ENCODE measurements at regions not wholly inside any gene's neighbourhood (a gene's known extent, or its start where the extent isn't known, plus 50 kb on each side); places are given as distances from the start of the nearest gene placed in this dataset.

DNA sequence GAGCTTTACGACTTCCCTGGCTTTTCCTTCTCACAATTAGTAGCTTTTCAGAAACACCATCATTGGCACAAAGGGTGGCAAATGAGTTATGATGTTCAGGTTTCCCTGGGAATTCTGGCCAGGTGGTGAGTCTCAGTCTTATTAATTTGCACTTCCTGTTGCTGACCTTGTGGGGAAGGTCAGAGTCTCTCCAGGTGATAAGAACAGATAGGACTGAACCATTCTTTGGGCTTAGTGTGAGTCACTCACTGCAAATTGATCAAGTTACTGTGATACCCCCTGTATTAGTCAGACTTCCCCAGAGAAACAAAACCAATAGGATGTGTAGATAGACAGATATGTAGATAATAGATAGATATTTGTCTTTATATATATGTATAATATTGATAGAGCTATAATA is 53.8 kb upstream of the RANBP3L start:
- no peak overlapping the region for H3K56ac ChIP-seq (ENCODE audit: low read length)
- H2BK5ac ChIP-seq (ENCODE audit: low read length): no peak overlapping the region
- no peaks in the 10 kb centered on the region for H3K27me3 ChIP-seq (ENCODE audit: insufficient read depth, low read length, poor library complexity)
- no peak overlapping the region for H3K4me3 ChIP-seq (ENCODE audit: low read length)
- H4K5ac ChIP-seq (ENCODE audit: low read length): no peak overlapping the region
- no peak overlapping the region for H2AK5ac ChIP-seq (ENCODE audit: low read length)
- H3K9ac ChIP-seq (ENCODE audit: low read length): no peak overlapping the region
- no peaks in the 10 kb centered on the region for H3K36me3 ChIP-seq (ENCODE audit: control insufficient read depth, insufficient read depth, low read length)
- H3K4me1 ChIP-seq (ENCODE audit: control insufficient read depth, low read depth, low read length): no peaks in the 10 kb centered on the region
- no peak overlapping the region for H2BK15ac ChIP-seq (replicated peaks; ENCODE audit: low read depth)
- no CpG with 5 or more reads among the region's 1 CpG for WGBS (ENCODE audit: extremely low coverage, insufficient coverage, low lambda C conversion rate)
- no peak overlapping the region for H3K27ac ChIP-seq (ENCODE audit: low read depth, low read length)
- no peak overlapping the region for H3K4ac ChIP-seq (ENCODE audit: low read depth, low read length)
- H3K79me1 ChIP-seq (ENCODE audit: low read length): no peaks in the 10 kb centered on the region
- no peak overlapping the region for H3K18ac ChIP-seq (ENCODE audit: low read length)
- no peaks in the 10 kb centered on the region for H3K79me2 ChIP-seq (ENCODE audit: control insufficient read depth, insufficient read depth, low read length)
- DNase-seq: peak; percentile 15
- no peak overlapping the region for H3K4me2 ChIP-seq (ENCODE audit: low read length)
- no peak overlapping the region for H4K8ac ChIP-seq (ENCODE audit: low read depth, low read length)
- no peak overlapping the region for H3K23ac ChIP-seq (ENCODE audit: low read length)
- no peak overlapping the region for H2BK120ac ChIP-seq (ENCODE audit: low read depth, low read length)

DNA sequence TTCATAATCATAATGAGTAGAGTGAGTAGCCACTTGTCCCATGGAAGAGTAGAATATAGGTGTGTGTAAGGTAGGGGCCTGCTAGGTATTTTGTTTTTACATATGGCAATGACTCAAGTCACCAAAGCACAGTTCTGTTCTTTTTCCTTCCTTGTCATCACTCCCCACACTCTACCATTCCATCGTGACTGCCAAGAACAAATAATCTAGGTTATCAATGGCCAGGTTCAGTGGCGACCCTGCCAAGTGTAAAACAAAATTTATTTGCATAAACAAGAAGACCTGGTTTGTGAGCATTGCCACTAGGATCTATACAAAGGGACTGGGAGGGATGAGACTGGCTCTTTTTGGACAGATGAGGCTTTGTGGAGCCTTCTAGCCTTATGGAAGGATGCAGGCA is 55.2 kb upstream of the RANBP3L start:
- H4K8ac ChIP-seq (ENCODE audit: low read depth, low read length): no peak overlapping the region
- DNase-seq: no peak

DNA sequence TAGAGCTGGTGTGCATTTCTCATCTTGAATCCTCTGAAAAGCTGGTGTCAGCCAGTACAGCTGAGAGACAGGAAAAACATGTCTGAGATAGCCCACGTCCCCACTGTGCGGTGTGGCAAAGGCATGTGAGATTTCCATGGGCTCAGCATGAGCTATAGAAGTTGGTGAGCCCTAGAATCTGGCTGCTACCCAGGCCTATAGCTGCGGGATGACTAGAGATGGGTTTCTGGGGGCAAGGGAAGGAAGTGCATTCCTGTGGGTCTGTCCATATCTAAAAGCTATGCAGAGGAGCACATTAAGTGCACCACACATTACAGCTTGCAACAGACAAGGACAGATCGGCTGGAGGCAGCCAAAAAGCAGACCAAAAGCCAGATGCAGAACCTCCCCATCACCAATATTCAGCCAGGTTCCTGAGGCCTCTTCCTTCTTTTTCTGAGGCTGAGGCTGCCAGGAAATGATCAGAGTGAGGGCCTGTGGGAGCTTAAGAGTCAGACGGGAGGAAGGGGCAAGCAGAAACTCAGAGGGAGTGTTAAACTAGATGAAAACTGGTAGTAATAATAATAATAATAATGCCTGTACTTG is 55.8 kb upstream of the RANBP3L start:
- Histone ChIP-seq H3K4me2 (ENCODE audit: low read length) (no peak overlapping the region), H3K27ac (ENCODE audit: low read depth, low read length) (no peak overlapping the region), H3K4ac (ENCODE audit: low read depth, low read length) (no peak overlapping the region), H2BK15ac (replicated peaks; ENCODE audit: low read depth) (no peak overlapping the region), H3K36me3 (ENCODE audit: control insufficient read depth, insufficient read depth, low read length) (no peaks in the 10 kb centered on the region), H3K4me3 (ENCODE audit: low read length) (no peak overlapping the region), H2BK120ac (ENCODE audit: low read depth, low read length) (no peak overlapping the region), H3K18ac (ENCODE audit: low read length) (no peak overlapping the region), H2BK5ac (ENCODE audit: low read length) (no peak overlapping the region), H3K79me2 (ENCODE audit: control insufficient read depth, insufficient read depth, low read length) (no peaks in the 10 kb centered on the region), H3K79me1 (ENCODE audit: low read length) (no peaks in the 10 kb centered on the region), H3K27me3 (ENCODE audit: insufficient read depth, low read length, poor library complexity) (no peaks in the 10 kb centered on the region), H2AK5ac (ENCODE audit: low read length) (no peak overlapping the region), H4K5ac (ENCODE audit: low read length) (no peak overlapping the region), H4K8ac (ENCODE audit: low read depth, low read length) (no peak overlapping the region), H3K56ac (ENCODE audit: low read length) (no peak overlapping the region), H3K9ac (ENCODE audit: low read length) (no peak overlapping the region), H3K23ac (ENCODE audit: low read length) (no peak overlapping the region), H3K4me1 (ENCODE audit: control insufficient read depth, low read depth, low read length) (no peaks in the 10 kb centered on the region)
- DNase-seq: no peak
- WGBS (ENCODE audit: extremely low coverage, insufficient coverage, low lambda C conversion rate): no CpG with 5 or more reads among the region's 5 CpGs

More for the DNA sequence above, 55.2 kb upstream of the RANBP3L start:
- no peak overlapping the region for H3K4me2 ChIP-seq (ENCODE audit: low read length)
- H3K27ac ChIP-seq (ENCODE audit: low read depth, low read length): no peak overlapping the region
- no peaks in the 10 kb centered on the region for H3K79me1 ChIP-seq (ENCODE audit: low read length)
- no peaks in the 10 kb centered on the region for H3K27me3 ChIP-seq (ENCODE audit: insufficient read depth, low read length, poor library complexity)
- no peak overlapping the region for H3K23ac ChIP-seq (ENCODE audit: low read length)
- no peak overlapping the region for H3K56ac ChIP-seq (ENCODE audit: low read length)
- no peak overlapping the region for H2AK5ac ChIP-seq (ENCODE audit: low read length)
- no peak overlapping the region for H2BK5ac ChIP-seq (ENCODE audit: low read length)
- H3K36me3 ChIP-seq (ENCODE audit: control insufficient read depth, insufficient read depth, low read length): no peaks in the 10 kb centered on the region
- no peak overlapping the region for H3K9ac ChIP-seq (ENCODE audit: low read length)
- H4K5ac ChIP-seq (ENCODE audit: low read length): no peak overlapping the region
- H3K4ac ChIP-seq (ENCODE audit: low read depth, low read length): no peak overlapping the region
- no peak overlapping the region for H3K18ac ChIP-seq (ENCODE audit: low read length)
- no peaks in the 10 kb centered on the region for H3K79me2 ChIP-seq (ENCODE audit: control insufficient read depth, insufficient read depth, low read length)
- no peak overlapping the region for H2BK15ac ChIP-seq (replicated peaks; ENCODE audit: low read depth)
- no peak overlapping the region for H3K4me3 ChIP-seq (ENCODE audit: low read length)
- H2BK120ac ChIP-seq (ENCODE audit: low read depth, low read length): no peak overlapping the region
- no peaks in the 10 kb centered on the region for H3K4me1 ChIP-seq (ENCODE audit: control insufficient read depth, low read depth, low read length)
- WGBS (ENCODE audit: extremely low coverage, insufficient coverage, low lambda C conversion rate): no CpG with 5 or more reads among the region's 2 CpGs

DNA sequence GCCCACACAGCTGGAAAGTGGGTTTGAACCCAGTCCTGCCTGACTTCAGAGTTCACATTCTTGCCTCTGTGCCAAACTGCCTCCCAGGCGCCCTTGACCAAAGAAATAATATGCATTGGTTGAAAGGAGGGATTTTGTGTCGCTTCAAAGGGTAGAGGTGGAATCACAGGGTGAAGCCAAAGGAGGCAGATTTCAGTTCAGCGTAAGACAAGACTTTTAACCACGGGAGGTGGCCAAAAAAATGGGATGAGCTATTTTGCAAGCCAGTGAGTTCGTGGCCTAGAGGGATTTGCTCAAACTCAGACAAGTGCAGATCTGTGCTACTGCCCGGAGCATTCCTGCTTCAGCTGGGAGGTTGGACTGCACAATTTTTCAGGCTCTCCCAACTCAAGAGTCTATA is 57.6 kb upstream of the RANBP3L start:
- no peaks in the 10 kb centered on the region for H3K79me2 ChIP-seq (ENCODE audit: control insufficient read depth, insufficient read depth, low read length)
- no peak overlapping the region for H2BK5ac ChIP-seq (ENCODE audit: low read length)
- H4K5ac ChIP-seq (ENCODE audit: low read length): no peak overlapping the region
- H3K56ac ChIP-seq (ENCODE audit: low read length): no peak overlapping the region
- no peak overlapping the region for H3K23ac ChIP-seq (ENCODE audit: low read length)
- no peak overlapping the region for H3K4me2 ChIP-seq (ENCODE audit: low read length)
- H3K18ac ChIP-seq (ENCODE audit: low read length): no peak overlapping the region
- no CpG with 5 or more reads among the region's 6 CpGs for WGBS (ENCODE audit: extremely low coverage, insufficient coverage, low lambda C conversion rate)
- no peak overlapping the region for H2BK15ac ChIP-seq (replicated peaks; ENCODE audit: low read depth)
- no peak overlapping the region for H2BK120ac ChIP-seq (ENCODE audit: low read depth, low read length)
- H3K4ac ChIP-seq (ENCODE audit: low read depth, low read length): no peak overlapping the region
- no peak overlapping the region for H3K27ac ChIP-seq (ENCODE audit: low read depth, low read length)
- no peaks in the 10 kb centered on the region for H3K27me3 ChIP-seq (ENCODE audit: insufficient read depth, low read length, poor library complexity)
- no peak overlapping the region for H3K4me3 ChIP-seq (ENCODE audit: low read length)
- H3K36me3 ChIP-seq (ENCODE audit: control insufficient read depth, insufficient read depth, low read length): no peaks in the 10 kb centered on the region
- DNase-seq: no peak
- no peak overlapping the region for H2AK5ac ChIP-seq (ENCODE audit: low read length)
- H3K79me1 ChIP-seq (ENCODE audit: low read length): no peaks in the 10 kb centered on the region
- H4K8ac ChIP-seq (ENCODE audit: low read depth, low read length): no peak overlapping the region
- no peak overlapping the region for H3K9ac ChIP-seq (ENCODE audit: low read length)
- no peaks in the 10 kb centered on the region for H3K4me1 ChIP-seq (ENCODE audit: control insufficient read depth, low read depth, low read length)

DNA sequence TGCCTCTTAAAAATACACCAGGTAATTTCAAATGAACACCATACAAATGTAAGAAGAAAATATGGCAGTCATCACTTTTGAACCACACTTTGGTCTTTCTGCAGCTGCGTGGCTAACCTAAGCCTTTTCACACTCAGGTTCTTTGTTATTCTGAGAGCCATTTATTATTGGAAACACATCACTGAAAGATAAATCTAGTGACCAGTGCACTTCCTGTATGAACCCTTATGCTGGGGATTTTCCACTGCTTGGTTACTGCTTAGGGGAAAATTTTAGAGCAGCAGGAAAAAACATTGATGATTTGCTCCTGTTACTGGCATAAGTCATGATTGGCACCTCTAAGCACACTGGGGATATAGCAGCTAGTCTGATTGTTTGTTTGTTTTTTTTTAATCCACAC is 58.6 kb upstream of the RANBP3L start:
- no peak overlapping the region for H2BK120ac ChIP-seq (ENCODE audit: low read depth, low read length)
- no peak overlapping the region for H2BK5ac ChIP-seq (ENCODE audit: low read length)
- DNase-seq: no peak
- WGBS (ENCODE audit: extremely low coverage, insufficient coverage, low lambda C conversion rate): no CpG with 5 or more reads among the region's 1 CpG
- peak overlapping the region; percentile 36 for H3K4ac ChIP-seq (ENCODE audit: low read depth, low read length)
- H3K4me1 ChIP-seq (ENCODE audit: control insufficient read depth, low read depth, low read length): no peaks in the 10 kb centered on the region
- no peak overlapping the region for H3K9ac ChIP-seq (ENCODE audit: low read length)
- H3K18ac ChIP-seq (ENCODE audit: low read length): no peak overlapping the region
- H3K23ac ChIP-seq (ENCODE audit: low read length): no peak overlapping the region
- H3K36me3 ChIP-seq (ENCODE audit: control insufficient read depth, insufficient read depth, low read length): no peaks in the 10 kb centered on the region
- no peaks in the 10 kb centered on the region for H3K27me3 ChIP-seq (ENCODE audit: insufficient read depth, low read length, poor library complexity)
- H2BK15ac ChIP-seq (replicated peaks; ENCODE audit: low read depth): no peak overlapping the region
- no peak overlapping the region for H3K56ac ChIP-seq (ENCODE audit: low read length)
- H4K5ac ChIP-seq (ENCODE audit: low read length): no peak overlapping the region
- no peak overlapping the region for H3K27ac ChIP-seq (ENCODE audit: low read depth, low read length)
- no peaks in the 10 kb centered on the region for H3K79me1 ChIP-seq (ENCODE audit: low read length)
- no peak overlapping the region for H4K8ac ChIP-seq (ENCODE audit: low read depth, low read length)
- H3K79me2 ChIP-seq (ENCODE audit: control insufficient read depth, insufficient read depth, low read length): no peaks in the 10 kb centered on the region
- no peak overlapping the region for H3K4me2 ChIP-seq (ENCODE audit: low read length)
- no peak overlapping the region for H2AK5ac ChIP-seq (ENCODE audit: low read length)
- H3K4me3 ChIP-seq (ENCODE audit: low read length): no peak overlapping the region

DNA sequence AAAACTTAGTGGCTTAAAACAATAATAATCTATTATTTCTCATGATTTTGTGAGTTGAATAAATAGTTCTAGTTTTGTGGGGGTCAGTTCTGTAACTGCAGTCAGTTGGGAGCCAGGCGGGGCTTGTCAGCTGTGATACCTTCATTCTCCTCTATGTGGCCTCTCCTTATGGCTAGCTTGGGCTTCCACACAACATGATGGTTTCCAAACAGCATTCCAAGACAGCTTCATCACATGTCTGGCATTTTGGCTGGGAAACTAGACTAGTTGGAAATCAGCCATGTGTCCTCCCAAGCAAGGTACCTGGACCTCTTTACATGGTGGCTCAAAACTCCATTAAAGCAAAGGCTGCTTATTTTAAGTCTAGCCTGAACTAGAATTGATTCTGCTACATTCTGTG is 61.4 kb upstream of the RANBP3L start:
- H2BK15ac ChIP-seq (replicated peaks; ENCODE audit: low read depth): no peak overlapping the region
- H3K27ac ChIP-seq (ENCODE audit: low read depth, low read length): no peak overlapping the region
- no peak overlapping the region for H4K5ac ChIP-seq (ENCODE audit: low read length)
- H3K79me1 ChIP-seq (ENCODE audit: low read length): no peaks in the 10 kb centered on the region
- H4K8ac ChIP-seq (ENCODE audit: low read depth, low read length): no peak overlapping the region
- no peak overlapping the region for H3K4ac ChIP-seq (ENCODE audit: low read depth, low read length)
- no peak overlapping the region for H3K23ac ChIP-seq (ENCODE audit: low read length)
- no peak overlapping the region for H3K18ac ChIP-seq (ENCODE audit: low read length)
- H3K56ac ChIP-seq (ENCODE audit: low read length): no peak overlapping the region
- WGBS (ENCODE audit: extremely low coverage, insufficient coverage, low lambda C conversion rate): no CpG with 5 or more reads among the region's 1 CpG
- H3K4me2 ChIP-seq (ENCODE audit: low read length): no peak overlapping the region
- H3K9ac ChIP-seq (ENCODE audit: low read length): no peak overlapping the region
- H3K27me3 ChIP-seq (ENCODE audit: insufficient read depth, low read length, poor library complexity): no peaks in the 10 kb centered on the region
- H2BK120ac ChIP-seq (ENCODE audit: low read depth, low read length): no peak overlapping the region
- no peak overlapping the region for H3K4me3 ChIP-seq (ENCODE audit: low read length)
- H2AK5ac ChIP-seq (ENCODE audit: low read length): no peak overlapping the region
- no peaks in the 10 kb centered on the region for H3K36me3 ChIP-seq (ENCODE audit: control insufficient read depth, insufficient read depth, low read length)
- H2BK5ac ChIP-seq (ENCODE audit: low read length): no peak overlapping the region
- H3K79me2 ChIP-seq (ENCODE audit: control insufficient read depth, insufficient read depth, low read length): no peaks in the 10 kb centered on the region
- H3K4me1 ChIP-seq (ENCODE audit: control insufficient read depth, low read depth, low read length): no peaks in the 10 kb centered on the region
- peak; percentile 88 for DNase-seq

Measured in mesendoderm (in vitro differentiated cells).